Smooth muscle cell (in vitro differentiated cells): ENCODE measurements at regions not wholly inside any gene's neighbourhood (a gene's known extent, or its start where the extent isn't known, plus 50 kb on each side); places are given as distances from the start of the nearest gene placed in this dataset.

Experiments used
- DNase-seq: peaks from one replicate; lab custom pipeline; 2025; ENCODE audit not compliant: unreplicated experiment; lab: John Stamatoyannopoulos, UW
- H2AFZ ChIP-seq: fragments of 200-600 bp; sonication (generic); 2 replicates; pipeline ENCODE4 v1.6.0; 2016; ENCODE audit warnings: antibody characterized with exemption, low read depth, mild to moderate bottlenecking
- H3F3A ChIP-seq: fragments of 200-600 bp; sonication (generic); 2 replicates; pipeline ENCODE4 v1.6.0; 2017; ENCODE audit warnings: antibody characterized with exemption, low read depth
- H3K27ac ChIP-seq: fragments of 200-600 bp; sonication (generic); 2 replicates; pipeline ENCODE4 v1.5.1; 2016; ENCODE audit warnings: low read depth, mild to moderate bottlenecking
- H3K27me3 ChIP-seq: fragments of 200-600 bp; sonication (generic); 2 replicates; pipeline ENCODE4 v1.6.1; 2016; ENCODE audit warnings: low read depth, mild to moderate bottlenecking
- H3K36me3 ChIP-seq: fragments of 200-600 bp; sonication (generic); 2 replicates; pipeline ENCODE4 v1.5.1; 2016; ENCODE audit warnings: low read depth
- H3K4me1 ChIP-seq: fragments of 200-600 bp; sonication (generic); 2 replicates; pipeline ENCODE4 v1.5.1; 2016; ENCODE audit warnings: low read depth
- H3K4me2 ChIP-seq: fragments of 200-600 bp; sonication (generic); 2 replicates; pipeline ENCODE4 v1.6.0; 2016; ENCODE audit warnings: mild to moderate bottlenecking
- H3K4me3 ChIP-seq: fragments of 200-600 bp; sonication (generic); 2 replicates; pipeline ENCODE4 v1.5.1; 2016; ENCODE audit warnings: mild to moderate bottlenecking
- H3K79me2 ChIP-seq: fragments of 200-600 bp; sonication (generic); 2 replicates; pipeline ENCODE4 v1.6.0; 2016; ENCODE audit warnings: low read depth, mild to moderate bottlenecking
- H3K9ac ChIP-seq: fragments of 200-600 bp; sonication (generic); 2 replicates; pipeline ENCODE4 v1.6.0; 2016; ENCODE audit warnings: low read depth
- H3K9me3 ChIP-seq: fragments of 200-600 bp; sonication (generic); replicated peaks from 2 replicates; pipeline ENCODE4 v1.5.1; 2016; ENCODE audit warnings: low read depth
- H4K20me1 ChIP-seq: fragments of 200-600 bp; sonication (generic); 2 replicates; pipeline ENCODE4 v1.6.0; 2016; ENCODE audit warnings: low read depth
- CTCF ChIP-seq: fragments of 200-600 bp; sonication (generic); IDR thresholded peaks from 2 replicates; pipeline ENCODE4 v1.5.1; 2017; ENCODE audit warnings: borderline replicate concordance, mild to moderate bottlenecking, antibody characterized with exemption; ENCODE audit not compliant: insufficient read depth, poor library complexity, severe bottlenecking
- whole genome bisulfite sequencing: methylation state at CpG from one replicate; pipeline ENCODE4 v1.1.7; 2016; ENCODE audit warnings: low lambda C conversion rate; 5-methylcytosine and 5-hydroxymethylcytosine counted together

- WGBS, result 71% methylated on average over 2 of the region's 2 CpGs
Measured at GRCh38 chr2:14967729-14968128, 335.2 kb downstream of the LRATD1 start.

GRCh38 chr2:14975381-14975780, 342.9 kb downstream of the LRATD1 start:
- H3K4me2 ChIP-seq, result no peak overlapping the region
- no peak overlapping the region for H2AFZ ChIP-seq
- H3F3A ChIP-seq, result no peaks in the 10 kb centered on the region
- H3K36me3 ChIP-seq, result no peaks in the 10 kb centered on the region
- WGBS, result 67% methylated on average over 2 of the region's 2 CpGs
- TF ChIP-seq CTCF, result no peak
- H3K27me3 ChIP-seq, result no peaks in the 10 kb centered on the region
- no peaks in the 10 kb centered on the region for H3K79me2 ChIP-seq
- H3K27ac ChIP-seq, result no peak overlapping the region
- H3K9me3 ChIP-seq, result no peaks in the 10 kb centered on the region
- no peak overlapping the region for H3K4me3 ChIP-seq
- no peaks in the 10 kb centered on the region for H3K4me1 ChIP-seq
- no peak overlapping the region for H3K9ac ChIP-seq
- DNase-seq, result no peak
- no peaks in the 10 kb centered on the region for H4K20me1 ChIP-seq

More at GRCh38 chr2:14967729-14968128, 335.2 kb downstream of the LRATD1 start:
- H3K9ac ChIP-seq, result no peak overlapping the region
- TF ChIP-seq CTCF, result no peak
- H2AFZ ChIP-seq, result no peak overlapping the region
- H4K20me1 ChIP-seq, result no peaks in the 10 kb centered on the region
- H3K27me3 ChIP-seq, result no peaks in the 10 kb centered on the region
- H3K36me3 ChIP-seq, result no peaks in the 10 kb centered on the region
- no peaks in the 10 kb centered on the region for H3K79me2 ChIP-seq
- no peaks in the 10 kb centered on the region for H3K9me3 ChIP-seq
- DNase-seq, result no peak
- H3K27ac ChIP-seq, result no peak overlapping the region
- H3K4me3 ChIP-seq, result no peak overlapping the region
- H3F3A ChIP-seq, result no peaks in the 10 kb centered on the region
- H3K4me1 ChIP-seq, result no peaks in the 10 kb centered on the region
- no peak overlapping the region for H3K4me2 ChIP-seq

GRCh38 chr2:14977021-14977420, 344.5 kb downstream of the LRATD1 start:
- Histone ChIP-seq H3K79me2 (no peaks in the 10 kb centered on the region), H3K4me3 (no peak overlapping the region), H2AFZ (no peak overlapping the region), H4K20me1 (no peaks in the 10 kb centered on the region), H3K36me3 (no peaks in the 10 kb centered on the region), H3K9ac (no peak overlapping the region), H3K4me2 (no peak overlapping the region), H3K4me1 (no peaks in the 10 kb centered on the region), H3K27ac (no peak overlapping the region), H3F3A (no peaks in the 10 kb centered on the region), H3K9me3 (no peaks in the 10 kb centered on the region), H3K27me3 (no peaks in the 10 kb centered on the region)
- 98% methylated on average over 1 of the region's 1 CpG for whole genome bisulfite sequencing
- no peak for TF ChIP-seq CTCF
- DNase-seq, result no peak

- 84% methylated on average over 2 of the region's 2 CpGs for WGBS
- no peak for DNase-seq
- Histone ChIP-seq H3K9me3 (no peaks in the 10 kb centered on the region), H3K27me3 (no peaks in the 10 kb centered on the region), H3K36me3 (no peaks in the 10 kb centered on the region), H3F3A (no peaks in the 10 kb centered on the region), H3K4me2 (no peak overlapping the region), H3K27ac (no peak overlapping the region), H2AFZ (no peak overlapping the region), H3K4me1 (no peaks in the 10 kb centered on the region), H3K4me3 (no peak overlapping the region), H4K20me1 (no peaks in the 10 kb centered on the region), H3K79me2 (no peaks in the 10 kb centered on the region), H3K9ac (no peak overlapping the region)
- TF ChIP-seq CTCF, result no peak
Measured at GRCh38 chr2:14978845-14979244, 346.3 kb downstream of the LRATD1 start.
